IMR-90 (cell line): ENCODE measurements at regions not wholly inside any gene's neighbourhood (a gene's known extent, or its start where the extent isn't known, plus 50 kb on each side); places are given as distances from the start of the nearest gene placed in this dataset.

Experiments
- BHLHE40 ChIP-seq: fragments of 150-350 bp; IDR thresholded peaks from 2 replicates; pipeline ENCODE4 v1.6.1; 2016; ENCODE audit warnings: mild to moderate bottlenecking, low read depth, low read length
- CEBPB ChIP-seq: IDR thresholded peaks from 2 replicates; pipeline ENCODE4 v1.6.1; 2012; ENCODE audit warnings: low read depth, low read length, improper control_type of control experiment
- CHD1 ChIP-seq: IDR thresholded peaks from 2 replicates; pipeline ENCODE4 v1.6.1; 2012; ENCODE audit warnings: low read depth, low read length, improper control_type of control experiment
- CTCF ChIP-seq: conservative IDR thresholded peaks from 2 replicates; pipeline ENCODE4 v1.5.1; 2012; ENCODE audit warnings: mild to moderate bottlenecking, low read depth, low read length, improper control_type of control experiment
- ELK1 ChIP-seq: fragments of 150-350 bp; IDR thresholded peaks from 2 replicates; pipeline ENCODE4 v1.6.1; 2016; ENCODE audit warnings: low read depth, mild to moderate bottlenecking, low read length, moderate library complexity, borderline replicate concordance
- MAFK ChIP-seq: IDR thresholded peaks from 2 replicates; pipeline ENCODE4 v1.6.1; 2012; ENCODE audit warnings: low read depth, low read length, improper control_type of control experiment
- MXI1 ChIP-seq: IDR thresholded peaks from 2 replicates; pipeline ENCODE4 v1.6.1; 2012; ENCODE audit warnings: low read depth, mild to moderate bottlenecking, low read length, moderate library complexity, borderline replicate concordance
- NFE2L2 ChIP-seq: fragments of 150-350 bp; IDR thresholded peaks from 2 replicates; pipeline ENCODE4 v1.6.1; 2016; ENCODE audit warnings: low read depth, mild to moderate bottlenecking, low read length
- POLR2A ChIP-seq: IDR thresholded peaks from 2 replicates; pipeline ENCODE4 v1.6.1; 2012; ENCODE audit warnings: mild to moderate bottlenecking, low read depth, low read length
- RAD21 ChIP-seq: IDR thresholded peaks from 2 replicates; pipeline ENCODE4 v1.6.1; 2012; ENCODE audit warnings: low read length, improper control_type of control experiment
- RCOR1 ChIP-seq: IDR thresholded peaks from 2 replicates; pipeline ENCODE4 v1.6.1; 2012; ENCODE audit warnings: mild to moderate bottlenecking, low read length, improper control_type of control experiment; ENCODE audit not compliant: insufficient replicate concordance
- RFX5 ChIP-seq: IDR thresholded peaks from 2 replicates; pipeline ENCODE4 v1.8.0; 2012; ENCODE audit warnings: low read depth, mild to moderate bottlenecking, low read length, moderate library complexity
- SMC3 ChIP-seq: fragments of 150-350 bp; IDR thresholded peaks from 2 replicates; pipeline ENCODE4 v1.6.1; 2016; ENCODE audit warnings: low read depth, mild to moderate bottlenecking, antibody characterized with exemption, low read length, moderate library complexity
- TF ChIP-seq, protein P1 (sequence below): fragments of 150-350 bp; IDR thresholded peaks from 2 replicates; pipeline ENCODE4 v1.6.1; 2017; ENCODE audit warnings: mild to moderate bottlenecking, antibody characterized with exemption, low read length, low read depth

DNA sequence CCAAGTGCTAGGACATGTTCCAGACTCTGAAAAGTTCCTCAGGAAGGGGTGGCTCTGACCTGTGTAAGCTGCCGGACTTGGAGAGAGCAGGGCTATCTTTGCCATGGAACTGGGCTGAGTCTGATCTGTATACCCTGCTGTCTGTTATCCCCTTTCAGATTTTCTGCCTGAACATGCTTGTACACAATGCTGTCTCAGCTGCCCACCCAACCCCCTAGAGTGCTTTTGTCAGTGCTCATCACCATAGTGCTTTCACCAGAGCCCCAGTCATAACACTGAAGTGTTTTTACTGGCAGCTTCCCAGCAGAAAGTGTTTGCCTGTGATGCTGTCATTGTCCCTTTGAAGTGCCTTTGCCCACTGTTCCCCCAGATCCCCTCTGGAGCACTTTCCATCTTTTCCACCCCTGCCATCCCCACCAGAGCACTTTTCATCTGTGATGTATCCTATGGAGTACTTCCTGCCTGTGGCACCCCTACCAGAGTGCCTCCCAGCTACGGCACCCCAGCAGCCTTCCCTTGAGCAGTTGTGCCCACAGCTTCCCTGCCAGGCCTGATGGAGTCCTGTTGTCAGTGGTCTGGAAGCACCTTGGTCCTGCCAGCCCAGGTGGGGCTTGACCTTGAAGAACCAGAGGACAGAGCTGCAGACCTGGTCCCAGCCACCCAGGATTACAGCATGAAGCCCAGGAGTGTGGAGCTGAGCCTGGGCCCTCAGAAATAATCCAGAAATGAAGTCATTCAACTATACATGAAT is 397.7 kb downstream of the DIPK2A start:
- TF ChIP-seq CTCF (no peak), RAD21 (no peak), CEBPB (no peak), POLR2A (no peak), RCOR1 (no peak), MAFK (no peak), ELK1 (no peak), CHD1 (no peak), NFE2L2 (no peak), BHLHE40 (no peak), MXI1 (no peak), RFX5 (no peak), SMC3 (no peak)
- TF ChIP-seq, protein P1, sequence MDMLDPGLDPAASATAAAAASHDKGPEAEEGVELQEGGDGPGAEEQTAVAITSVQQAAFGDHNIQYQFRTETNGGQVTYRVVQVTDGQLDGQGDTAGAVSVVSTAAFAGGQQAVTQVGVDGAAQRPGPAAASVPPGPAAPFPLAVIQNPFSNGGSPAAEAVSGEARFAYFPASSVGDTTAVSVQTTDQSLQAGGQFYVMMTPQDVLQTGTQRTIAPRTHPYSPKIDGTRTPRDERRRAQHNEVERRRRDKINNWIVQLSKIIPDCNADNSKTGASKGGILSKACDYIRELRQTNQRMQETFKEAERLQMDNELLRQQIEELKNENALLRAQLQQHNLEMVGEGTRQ = no peak
